ENCODE measurements at regions not wholly inside any gene's neighbourhood (a gene's known extent, or its start where the extent isn't known, plus 50 kb on each side); places are given as distances from the start of the nearest gene placed in this dataset.

DNA sequence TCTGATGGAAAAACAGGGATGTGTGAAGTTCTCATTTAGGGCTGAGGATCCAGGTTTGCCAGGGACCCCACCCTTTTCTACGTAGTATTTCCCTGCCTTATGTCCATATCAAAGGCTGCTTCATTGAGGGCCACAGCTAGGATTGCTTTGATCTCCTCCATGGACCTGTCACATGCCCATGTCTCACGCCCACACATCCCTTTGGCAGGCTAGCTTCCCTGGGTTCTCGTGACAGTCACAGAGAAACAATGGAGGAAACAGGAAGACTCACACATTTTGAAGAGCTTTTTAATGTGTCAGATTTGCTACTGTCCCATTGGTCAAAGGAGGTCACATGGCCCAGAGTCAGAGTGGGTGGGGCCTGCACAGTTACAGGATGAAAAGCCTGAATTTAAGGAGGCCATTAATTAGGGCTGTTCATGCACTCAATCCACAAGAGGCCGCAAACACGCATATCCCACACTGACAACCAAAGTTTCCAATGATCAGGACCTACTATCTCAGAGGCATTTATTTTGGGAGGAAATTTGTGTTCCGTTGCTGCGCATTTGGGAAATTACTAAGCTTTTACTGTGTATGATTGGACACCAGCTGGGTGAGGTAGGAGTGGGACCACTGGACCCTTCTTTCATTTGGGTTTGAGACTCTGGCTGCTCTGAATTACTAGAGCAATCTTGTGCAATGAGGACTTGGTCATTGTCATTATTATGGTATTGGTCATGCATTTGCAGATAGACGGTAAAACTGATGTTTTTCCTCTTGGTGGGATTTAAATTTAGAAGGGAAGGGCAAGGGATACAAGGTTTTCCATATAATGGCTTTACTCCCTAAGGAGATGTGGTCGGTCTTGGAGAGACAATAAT lies 266.2 kb downstream of the KTN1 start:
- Histone ChIP-seq H3K9me1 (replicated peaks; ENCODE audit: control insufficient read depth, extremely low read depth, insufficient read depth, low read length) (no peaks in the 10 kb centered on the region), H3K9me3 (replicated peaks; ENCODE audit: control insufficient read depth, insufficient read depth, low read length) (no peaks in the 10 kb centered on the region), H4K20me1 (replicated peaks; ENCODE audit: control insufficient read depth, extremely low read depth, insufficient read depth, low read length) (no peaks in the 10 kb centered on the region), H3K27me3 (ENCODE audit: control insufficient read depth in 2 of 2, insufficient read depth in 2 of 2, low read length in 2 of 2) (no peaks in the 10 kb centered on the region), H3K79me2 (ENCODE audit: control insufficient read depth, insufficient read depth, low read length) (no peaks in the 10 kb centered on the region), H3K9ac (replicated peaks; ENCODE audit: extremely low read depth, insufficient read depth, low read length) (no peak overlapping the region), H3K4me3 (replicated peaks in 1 of 3; ENCODE audit: insufficient read depth in 1 of 3, low read depth in 1 of 3, low read length in 3 of 3) (no peak overlapping the region), H3K4me1 (ENCODE audit: control insufficient read depth, extremely low read depth, insufficient read depth, low read length) (peaks cover 3% of the 10 kb centered on the region), H3K4me2 (ENCODE audit: insufficient read depth, low read length) (no peak overlapping the region), H2AFZ (ENCODE audit: low read depth, low read length) (no peak overlapping the region), H3K27ac (ENCODE audit: insufficient read depth, low read depth, low read length) (no peak overlapping the region), H3K36me3 (ENCODE audit: control insufficient read depth in 2 of 2, extremely low read depth in 1 of 2, insufficient read depth in 2 of 2, low read length in 2 of 2) (no peaks in the 10 kb centered on the region)
- no peak for TF ChIP-seq JUN (IDR thresholded peaks at IDR 0.05; ENCODE audit: borderline replicate concordance, insufficient read depth, insufficient read length, low read depth)
- ChIA-PET CTCF (interaction anchor here (1.4 kb wide), 2 partner anchors 39 to 139 kb away, joined by 3 read pairs; no protein-coding TSS in a partner anchor), POLR2A (no interaction called here)
- intact Hi-C loops (cut with micrococcal nuclease) (loop anchor here (10.0 kb wide), 1 partner anchor 579 kb away; no protein-coding TSS in a partner anchor), dilution Hi-C loops (cut with MboI; ENCODE audit: extremely low pct_ligation_motif_present, low sequenced_read_pairs) (no loop called here)
- no TSS peak for BruUV-seq (replicated peaks)
- FAIRE-seq (no peak), DNase-seq (ENCODE audit: low read depth, low spot score) (no peak)

DNA sequence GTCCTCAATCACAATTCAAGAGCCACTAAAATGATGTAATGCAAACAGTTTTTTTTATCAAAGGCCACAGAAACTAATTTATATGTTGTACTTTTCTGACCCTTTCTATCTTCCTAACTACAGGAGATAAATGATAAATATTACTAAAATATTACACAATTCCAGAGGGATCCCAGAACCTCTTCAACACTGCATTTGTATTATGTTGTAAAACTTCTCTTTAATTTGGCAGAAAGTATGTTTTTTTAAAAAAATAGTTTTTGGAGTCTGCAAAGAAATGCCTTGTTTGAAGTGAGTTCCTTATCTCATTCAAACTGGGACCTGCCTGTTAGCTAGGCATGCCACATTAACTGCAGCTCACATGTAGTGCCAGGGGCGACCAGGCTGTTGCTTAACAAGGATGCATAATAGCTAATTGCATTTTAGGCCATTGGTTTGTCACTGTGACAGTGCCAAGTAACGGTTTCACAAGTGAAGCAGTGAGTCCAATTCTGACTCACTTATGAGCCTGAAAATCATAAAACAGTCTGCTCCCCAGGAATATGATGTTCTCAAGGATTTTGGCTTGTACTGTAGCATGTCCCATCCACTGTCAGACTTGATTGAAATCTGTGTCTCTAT lies 266.9 kb downstream of the KTN1 start:
- H4K20me1 ChIP-seq (replicated peaks; ENCODE audit: control insufficient read depth, extremely low read depth, insufficient read depth, low read length): no peaks in the 10 kb centered on the region
- H2AFZ ChIP-seq (ENCODE audit: low read depth, low read length): no peak overlapping the region
- no peaks in the 10 kb centered on the region for H3K79me2 ChIP-seq (ENCODE audit: control insufficient read depth, insufficient read depth, low read length)
- BruUV-seq (replicated peaks): no TSS peak
- DNase-seq (ENCODE audit: low read depth, low spot score) (no peak), FAIRE-seq (no peak)
- H3K4me1 ChIP-seq (ENCODE audit: control insufficient read depth, extremely low read depth, insufficient read depth, low read length): peaks cover 8% of the 10 kb centered on the region
- H3K27me3 ChIP-seq (ENCODE audit: control insufficient read depth in 2 of 2, insufficient read depth in 2 of 2, low read length in 2 of 2): no peaks in the 10 kb centered on the region
- H3K9me1 ChIP-seq (replicated peaks; ENCODE audit: control insufficient read depth, extremely low read depth, insufficient read depth, low read length): no peaks in the 10 kb centered on the region
- ChIA-PET CTCF (interaction anchor here (1.4 kb wide), 1 partner anchor 40 kb away, joined by 3 read pairs; no protein-coding TSS in a partner anchor), POLR2A (no interaction called here)
- dilution Hi-C loops (cut with MboI; ENCODE audit: extremely low pct_ligation_motif_present, low sequenced_read_pairs) (no loop called here), intact Hi-C loops (cut with micrococcal nuclease) (loop anchor here (10.0 kb wide), 1 partner anchor 578 kb away; no protein-coding TSS in a partner anchor)
- TF ChIP-seq EZH2 (IDR thresholded peaks at IDR 0.05; ENCODE audit: borderline replicate concordance, low read depth, low read length, severe bottlenecking): no peak
- TF ChIP-seq JUN (IDR thresholded peaks at IDR 0.05; ENCODE audit: borderline replicate concordance, insufficient read depth, insufficient read length, low read depth): no peak
- TF ChIP-seq FOS (IDR thresholded peaks at IDR 0.05; ENCODE audit: borderline replicate concordance, insufficient read depth, low read length): no peak
- no peak for TF ChIP-seq GATA2 (IDR thresholded peaks at IDR 0.05; ENCODE audit: insufficient read depth, insufficient read length, low read depth, low read length)
- TF ChIP-seq POLR2AphosphoS5 (IDR thresholded peaks at IDR 0.05; ENCODE audit: insufficient read depth, low read depth, low read length): no peak
- TF ChIP-seq, protein P1, sequence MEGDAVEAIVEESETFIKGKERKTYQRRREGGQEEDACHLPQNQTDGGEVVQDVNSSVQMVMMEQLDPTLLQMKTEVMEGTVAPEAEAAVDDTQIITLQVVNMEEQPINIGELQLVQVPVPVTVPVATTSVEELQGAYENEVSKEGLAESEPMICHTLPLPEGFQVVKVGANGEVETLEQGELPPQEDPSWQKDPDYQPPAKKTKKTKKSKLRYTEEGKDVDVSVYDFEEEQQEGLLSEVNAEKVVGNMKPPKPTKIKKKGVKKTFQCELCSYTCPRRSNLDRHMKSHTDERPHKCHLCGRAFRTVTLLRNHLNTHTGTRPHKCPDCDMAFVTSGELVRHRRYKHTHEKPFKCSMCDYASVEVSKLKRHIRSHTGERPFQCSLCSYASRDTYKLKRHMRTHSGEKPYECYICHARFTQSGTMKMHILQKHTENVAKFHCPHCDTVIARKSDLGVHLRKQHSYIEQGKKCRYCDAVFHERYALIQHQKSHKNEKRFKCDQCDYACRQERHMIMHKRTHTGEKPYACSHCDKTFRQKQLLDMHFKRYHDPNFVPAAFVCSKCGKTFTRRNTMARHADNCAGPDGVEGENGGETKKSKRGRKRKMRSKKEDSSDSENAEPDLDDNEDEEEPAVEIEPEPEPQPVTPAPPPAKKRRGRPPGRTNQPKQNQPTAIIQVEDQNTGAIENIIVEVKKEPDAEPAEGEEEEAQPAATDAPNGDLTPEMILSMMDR (IDR thresholded peaks at IDR 0.05; ENCODE audit: extremely low read depth in 1 of 2, insufficient read depth in 1 of 2, low read depth in 1 of 2, low read length in 2 of 2): no peak
- no peak for TF ChIP-seq MYC (IDR thresholded peaks at IDR 0.05; ENCODE audit: low read depth, low read length)
- TF ChIP-seq POLR2A (IDR thresholded peaks at IDR 0.05; ENCODE audit: low read depth, low read length): no peak
- TF ChIP-seq, protein P2, sequence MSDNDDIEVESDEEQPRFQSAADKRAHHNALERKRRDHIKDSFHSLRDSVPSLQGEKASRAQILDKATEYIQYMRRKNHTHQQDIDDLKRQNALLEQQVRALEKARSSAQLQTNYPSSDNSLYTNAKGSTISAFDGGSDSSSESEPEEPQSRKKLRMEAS (IDR thresholded peaks at IDR 0.05; ENCODE audit: insufficient read depth, insufficient read length): no peak
- H3K4me3 ChIP-seq (replicated peaks in 1 of 3; ENCODE audit: insufficient read depth in 1 of 3, low read depth in 1 of 3, low read length in 3 of 3): no peak overlapping the region
- no peaks in the 10 kb centered on the region for H3K9me3 ChIP-seq (replicated peaks; ENCODE audit: control insufficient read depth, insufficient read depth, low read length)
- H3K36me3 ChIP-seq (ENCODE audit: control insufficient read depth in 2 of 2, extremely low read depth in 1 of 2, insufficient read depth in 2 of 2, low read length in 2 of 2): no peaks in the 10 kb centered on the region
- no peak overlapping the region for H3K9ac ChIP-seq (replicated peaks; ENCODE audit: extremely low read depth, insufficient read depth, low read length)
- H3K4me2 ChIP-seq (ENCODE audit: insufficient read depth, low read length): no peak overlapping the region
- H3K27ac ChIP-seq (ENCODE audit: insufficient read depth, low read depth, low read length): no peak overlapping the region
